ENCODE measurements at regions not wholly inside any gene's neighbourhood (a gene's known extent, or its start where the extent isn't known, plus 50 kb on each side); places are given as distances from the start of the nearest gene placed in this dataset.

GRCh38 chr14:85250414-85251189, 279.3 kb upstream of the FLRT2 start:
- no peak for FAIRE-seq
- TF ChIP-seq TAF1 (IDR thresholded peaks at IDR 0.05; ENCODE audit: low read depth, low read length) (no peak), POU2F2 (IDR thresholded peaks at IDR 0.05; ENCODE audit: low read depth, low read length) (no peak), PAX5 (IDR thresholded peaks at IDR 0.05; ENCODE audit: insufficient read depth, low read length, severe bottlenecking) (no peak), POLR2A (IDR thresholded peaks at IDR 0.05; ENCODE audit: low read depth, low read length) (no peak), POLR2AphosphoS5 (IDR thresholded peaks at IDR 0.05; ENCODE audit: low read depth, low read length) (no peak), SPI1 (IDR thresholded peaks at IDR 0.05; ENCODE audit: low read depth, low read length) (no peak)
- DNase-seq (ENCODE audit: insufficient read length, low spot score) = no peak

DNA sequence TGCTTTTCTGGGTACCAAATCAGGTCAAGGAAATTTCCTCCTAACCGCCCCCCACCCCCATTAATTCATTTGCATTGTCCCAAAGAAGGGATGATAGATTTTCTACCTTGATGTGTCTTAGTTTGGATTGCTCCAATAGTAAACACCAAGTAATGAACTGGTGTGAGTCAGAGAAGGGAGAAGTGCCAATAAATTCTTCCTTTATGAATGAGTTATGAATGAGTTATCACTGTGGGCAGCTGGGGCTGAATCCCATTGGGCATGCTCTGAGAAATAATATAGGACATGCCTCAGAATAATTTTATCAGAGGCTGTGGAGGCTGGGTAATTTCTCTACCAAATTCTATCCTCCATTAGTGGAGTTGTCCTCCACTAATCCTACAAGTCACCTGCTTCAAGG, 277.9 kb upstream of the FLRT2 start:
- FAIRE-seq (no peak), DNase-seq (ENCODE audit: insufficient read length, low spot score) (no peak)
- TF ChIP-seq SPI1 (IDR thresholded peaks at IDR 0.05; ENCODE audit: low read depth, low read length) (no peak), TAF1 (IDR thresholded peaks at IDR 0.05; ENCODE audit: low read depth, low read length) (no peak), POLR2A (IDR thresholded peaks at IDR 0.05; ENCODE audit: low read depth, low read length) (no peak), POLR2AphosphoS5 (IDR thresholded peaks at IDR 0.05; ENCODE audit: low read depth, low read length) (no peak), PAX5 (IDR thresholded peaks at IDR 0.05; ENCODE audit: insufficient read depth, low read length, severe bottlenecking) (no peak), POU2F2 (IDR thresholded peaks at IDR 0.05; ENCODE audit: low read depth, low read length) (no peak)

- no peak for TF ChIP-seq SPI1 (IDR thresholded peaks at IDR 0.05; ENCODE audit: low read depth, low read length)
- DNase-seq (ENCODE audit: insufficient read length, low spot score) (no peak), FAIRE-seq (no peak)
Measured at GRCh38 chr14:85254711-85255110, 275.2 kb upstream of the FLRT2 start.

DNA sequence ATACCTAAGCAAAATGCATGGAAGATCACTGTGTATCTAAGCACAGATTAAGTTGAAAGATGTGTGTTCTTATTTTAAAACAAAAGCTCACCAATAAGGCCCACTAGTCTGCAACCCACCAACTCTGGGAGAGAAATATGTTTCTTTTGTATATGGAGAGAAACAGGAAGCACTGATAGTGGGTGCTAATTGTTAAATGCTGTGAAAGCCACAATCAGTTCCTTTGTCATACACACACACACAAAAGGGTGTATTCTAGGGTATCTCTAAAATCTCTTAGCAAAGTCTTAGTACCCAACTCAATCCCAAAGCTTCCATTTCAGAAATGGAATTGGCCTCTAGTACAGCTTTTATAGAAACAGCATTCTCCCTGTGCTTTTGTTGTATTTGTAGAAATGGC, 272.7 kb upstream of the FLRT2 start:
- FAIRE-seq = no peak

DNA sequence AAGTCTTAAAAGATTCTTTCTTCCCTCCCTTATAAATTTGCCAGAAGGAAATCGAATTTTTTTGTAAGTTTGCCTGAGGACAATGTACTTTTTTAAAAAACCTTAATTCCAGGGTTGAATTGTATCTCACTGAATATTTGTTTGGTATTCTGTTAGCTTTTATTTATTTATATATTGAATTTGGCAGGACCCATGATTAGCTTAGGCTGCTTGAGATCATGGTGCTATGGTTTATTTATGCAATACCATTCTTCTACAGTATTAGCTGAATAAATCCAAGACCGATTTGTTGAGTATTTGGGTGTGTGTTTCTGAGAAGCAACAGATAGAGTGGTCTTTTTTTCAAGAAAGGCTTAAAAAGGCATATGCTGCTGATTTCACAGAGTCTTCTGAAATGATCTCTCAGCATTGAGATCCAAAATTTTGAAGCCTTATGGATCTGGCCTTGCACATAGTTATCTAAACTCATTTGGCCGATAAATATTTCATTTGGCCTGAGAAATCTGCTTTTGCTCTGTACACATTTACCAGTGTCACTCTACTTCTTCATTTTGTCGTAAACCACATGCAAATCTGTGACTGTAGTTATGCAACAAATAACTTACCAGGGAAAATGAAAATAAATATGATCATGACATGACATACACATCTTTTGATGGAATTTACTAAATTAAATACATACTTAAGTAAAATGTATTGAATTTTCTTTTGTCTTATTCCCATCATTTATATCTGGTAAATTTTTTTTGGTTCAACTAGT, 265.8 kb upstream of the FLRT2 start:
- no peak for FAIRE-seq
- DNase-seq (ENCODE audit: insufficient read length, low spot score) = no peak
- TF ChIP-seq SPI1 (IDR thresholded peaks at IDR 0.05; ENCODE audit: low read depth, low read length) (no peak), POLR2A (IDR thresholded peaks at IDR 0.05; ENCODE audit: low read depth, low read length) (no peak), POLR2AphosphoS5 (IDR thresholded peaks at IDR 0.05; ENCODE audit: low read depth, low read length) (no peak), PAX5 (IDR thresholded peaks at IDR 0.05; ENCODE audit: insufficient read depth, low read length, severe bottlenecking) (no peak), POU2F2 (IDR thresholded peaks at IDR 0.05; ENCODE audit: low read depth, low read length) (no peak), TAF1 (IDR thresholded peaks at IDR 0.05; ENCODE audit: low read depth, low read length) (no peak)

More for the DNA sequence above, 272.7 kb upstream of the FLRT2 start:
- TF ChIP-seq TAF1 (IDR thresholded peaks at IDR 0.05; ENCODE audit: low read depth, low read length) (no peak), POLR2A (IDR thresholded peaks at IDR 0.05; ENCODE audit: low read depth, low read length) (no peak)
- DNase-seq (ENCODE audit: insufficient read length, low spot score) = no peak

- FAIRE-seq (no peak), DNase-seq (ENCODE audit: insufficient read length, low spot score) (no peak)
- TF ChIP-seq POLR2AphosphoS5 (IDR thresholded peaks at IDR 0.05; ENCODE audit: low read depth, low read length) = no peak
- no peak for TF ChIP-seq SPI1 (IDR thresholded peaks at IDR 0.05; ENCODE audit: low read depth, low read length)
- TF ChIP-seq POLR2A (IDR thresholded peaks at IDR 0.05; ENCODE audit: low read depth, low read length) = no peak
- no peak for TF ChIP-seq POU2F2 (IDR thresholded peaks at IDR 0.05; ENCODE audit: low read depth, low read length)
- TF ChIP-seq PAX5 (IDR thresholded peaks at IDR 0.05; ENCODE audit: insufficient read depth, low read length, severe bottlenecking) = no peak
- TF ChIP-seq TAF1 (IDR thresholded peaks at IDR 0.05; ENCODE audit: low read depth, low read length) = no peak
Measured at GRCh38 chr14:85273099-85273677, 256.8 kb upstream of the FLRT2 start.

DNA sequence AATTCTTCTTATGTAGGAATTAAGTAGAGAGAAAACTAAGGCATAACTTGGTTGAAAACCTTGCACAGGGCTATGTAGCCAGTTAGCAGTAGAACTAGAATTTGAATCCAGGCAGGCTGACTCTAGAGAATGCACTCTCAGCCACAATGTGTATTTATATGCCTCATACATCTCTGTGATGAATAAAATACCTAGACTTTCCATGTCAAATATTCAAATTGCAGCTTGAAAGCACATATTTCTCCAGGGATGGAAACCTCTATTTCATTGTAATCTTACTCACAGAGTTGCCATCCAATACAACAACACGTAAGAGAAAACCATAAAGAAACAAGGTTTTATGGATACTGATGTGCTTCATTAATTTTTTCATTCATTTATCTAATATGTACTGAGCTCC, 256.0 kb upstream of the FLRT2 start:
- FAIRE-seq (no peak), DNase-seq (ENCODE audit: insufficient read length, low spot score) (no peak)
- TF ChIP-seq POU2F2 (IDR thresholded peaks at IDR 0.05; ENCODE audit: low read depth, low read length) = no peak
- TF ChIP-seq POLR2AphosphoS5 (IDR thresholded peaks at IDR 0.05; ENCODE audit: low read depth, low read length) = no peak
- TF ChIP-seq SPI1 (IDR thresholded peaks at IDR 0.05; ENCODE audit: low read depth, low read length) = no peak
- TF ChIP-seq TAF1 (IDR thresholded peaks at IDR 0.05; ENCODE audit: low read depth, low read length) = no peak
- TF ChIP-seq PAX5 (IDR thresholded peaks at IDR 0.05; ENCODE audit: insufficient read depth, low read length, severe bottlenecking) = no peak
- TF ChIP-seq POLR2A (IDR thresholded peaks at IDR 0.05; ENCODE audit: low read depth, low read length) = no peak

GRCh38 chr14:85276161-85276978, 253.6 kb upstream of the FLRT2 start:
- DNase-seq (ENCODE audit: insufficient read length, low spot score) = no peak
- TF ChIP-seq POU2F2 (IDR thresholded peaks at IDR 0.05; ENCODE audit: low read depth, low read length) (no peak), POLR2A (IDR thresholded peaks at IDR 0.05; ENCODE audit: low read depth, low read length) (no peak)
- FAIRE-seq = no peak

- no peak for DNase-seq (ENCODE audit: insufficient read length, low spot score)
- no peak for TF ChIP-seq POLR2A (IDR thresholded peaks at IDR 0.05; ENCODE audit: low read depth, low read length)
- TF ChIP-seq SPI1 (IDR thresholded peaks at IDR 0.05; ENCODE audit: low read depth, low read length) = no peak
- no peak for TF ChIP-seq PAX5 (IDR thresholded peaks at IDR 0.05; ENCODE audit: insufficient read depth, low read length, severe bottlenecking)
- no peak for TF ChIP-seq POLR2AphosphoS5 (IDR thresholded peaks at IDR 0.05; ENCODE audit: low read depth, low read length)
- no peak for TF ChIP-seq TAF1 (IDR thresholded peaks at IDR 0.05; ENCODE audit: low read depth, low read length)
- no peak for TF ChIP-seq POU2F2 (IDR thresholded peaks at IDR 0.05; ENCODE audit: low read depth, low read length)
- FAIRE-seq = no peak
Measured at GRCh38 chr14:85276979-85277228, 253.0 kb upstream of the FLRT2 start.

All from GM12891 (cell line).